GM21723 (cell line): ENCODE measurements at regions not wholly inside any gene's neighbourhood (a gene's known extent, or its start where the extent isn't known, plus 50 kb on each side); places are given as distances from the start of the nearest gene placed in this dataset.
"Not testable (repeated sequence)": the region's sequence is repeated elsewhere in the genome, so short reads cannot be mapped to it uniquely, and the experiment has no call there.

Experiments used
- ATAC-seq: cut with Tn5 transposase; IDR thresholded peaks from one replicate; pipeline ENCODE4 v1.9.1; 2021; ENCODE audit warnings: mild to moderate bottlenecking, moderate library complexity; ENCODE audit not compliant: unreplicated experiment

- ATAC-seq, result no peak
Observed at GRCh38 chr4:141340458-141340857, 119.8 kb downstream of the ZNF330 start.

GRCh38 chr4:141346144-141346543 is 125.4 kb downstream of the ZNF330 start:
- ATAC-seq, result no peak

- no peak for ATAC-seq
Observed at GRCh38 chr4:141347684-141348083, 127.0 kb downstream of the ZNF330 start.

GRCh38 chr4:141348125-141348524 is 127.4 kb downstream of the ZNF330 start:
- no peak for ATAC-seq

DNA sequence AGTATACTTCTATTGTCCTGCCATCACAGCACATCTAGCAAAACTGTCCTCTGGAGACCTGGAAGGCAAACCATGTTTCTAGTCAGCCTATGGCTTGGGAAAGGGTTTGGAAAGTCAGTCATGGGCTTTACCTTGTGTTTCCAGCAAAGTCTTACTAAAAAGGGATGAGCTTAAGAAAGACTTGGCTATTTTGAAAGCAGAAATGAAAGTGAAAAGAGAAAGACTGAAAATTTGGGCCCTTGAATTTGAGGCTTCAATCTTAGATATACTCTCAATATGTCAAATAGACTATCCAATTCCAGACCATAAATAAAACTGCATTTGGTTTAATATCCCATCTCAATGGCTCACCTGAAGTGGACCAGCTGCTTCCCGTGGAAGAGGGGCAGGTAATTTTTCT is 127.9 kb downstream of the ZNF330 start:
- no peak for ATAC-seq

GRCh38 chr4:141349236-141349635 is 128.5 kb downstream of the ZNF330 start:
- ATAC-seq, result no peak

- ATAC-seq, result no peak
Observed at GRCh38 chr4:141350122-141350905, 129.6 kb downstream of the ZNF330 start.

DNA sequence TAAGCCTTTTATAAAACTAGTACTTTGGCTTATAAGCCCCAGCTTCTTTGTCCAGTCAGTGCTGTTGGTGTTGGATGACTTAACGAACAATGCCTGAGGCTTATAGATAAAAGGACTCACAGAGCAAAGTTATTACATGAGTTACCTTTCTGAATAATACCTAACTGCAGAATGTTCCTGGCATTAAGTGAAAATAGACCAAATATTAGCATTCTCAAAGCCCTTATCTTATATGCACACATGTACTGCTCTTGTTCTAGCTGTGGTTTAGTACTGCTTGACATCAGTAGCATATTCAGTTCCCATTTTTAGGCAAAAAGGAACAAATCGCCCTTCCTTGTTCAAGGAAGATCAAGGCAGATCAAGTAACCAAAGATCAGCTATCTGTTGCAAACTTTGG is 131.6 kb downstream of the ZNF330 start:
- ATAC-seq, result no peak

GRCh38 chr4:141352909-141353525 is 132.3 kb downstream of the ZNF330 start:
- no peak for ATAC-seq

- ATAC-seq, result no peak
Observed at GRCh38 chr4:141356321-141356962, 135.7 kb downstream of the ZNF330 start.

DNA sequence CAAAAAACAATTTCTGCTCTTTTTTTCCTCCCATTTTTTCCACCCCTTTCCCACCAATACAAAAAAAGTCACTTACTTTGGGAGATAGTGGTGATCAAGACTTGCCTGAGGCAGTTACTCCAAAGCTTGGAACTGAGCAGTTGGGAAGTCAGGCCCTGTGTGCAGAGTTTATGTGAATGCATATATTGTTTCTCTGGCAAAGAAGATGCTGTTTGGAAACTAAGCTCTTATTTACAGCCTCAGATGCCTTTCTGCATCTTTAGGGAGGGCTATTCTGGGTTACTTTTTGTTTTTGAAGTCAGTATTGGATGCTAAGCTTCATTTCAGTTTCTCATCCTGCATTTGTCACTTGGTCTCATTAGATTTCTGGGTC is 136.3 kb downstream of the ZNF330 start:
- no peak for ATAC-seq

DNA sequence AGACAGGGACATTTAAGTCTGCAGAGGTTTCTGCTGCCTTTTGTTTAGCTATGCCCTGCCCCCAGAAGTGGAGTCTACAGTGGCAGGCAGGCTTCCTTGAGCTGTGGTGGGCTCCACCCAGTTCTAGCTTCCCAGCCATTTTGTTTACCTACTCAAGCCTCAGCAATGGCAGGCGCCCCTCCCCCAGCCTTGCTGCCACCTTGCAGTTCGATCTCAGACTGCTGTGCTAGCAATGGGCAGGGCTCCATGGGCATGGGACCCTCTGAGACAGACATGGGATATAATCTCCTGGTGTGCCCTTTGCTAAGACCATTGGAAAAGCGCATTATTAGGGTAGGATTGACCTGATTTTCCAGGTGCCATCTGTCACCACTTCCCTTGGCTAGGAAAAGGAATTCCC is 147.5 kb downstream of the ZNF330 start:
- ATAC-seq, result not testable (repeated sequence)

GRCh38 chr4:141371206-141371605 is 150.5 kb downstream of the ZNF330 start:
- no peak for ATAC-seq

- ATAC-seq, result no peak
Observed at GRCh38 chr4:141375855-141376254, 155.2 kb downstream of the ZNF330 start.

DNA sequence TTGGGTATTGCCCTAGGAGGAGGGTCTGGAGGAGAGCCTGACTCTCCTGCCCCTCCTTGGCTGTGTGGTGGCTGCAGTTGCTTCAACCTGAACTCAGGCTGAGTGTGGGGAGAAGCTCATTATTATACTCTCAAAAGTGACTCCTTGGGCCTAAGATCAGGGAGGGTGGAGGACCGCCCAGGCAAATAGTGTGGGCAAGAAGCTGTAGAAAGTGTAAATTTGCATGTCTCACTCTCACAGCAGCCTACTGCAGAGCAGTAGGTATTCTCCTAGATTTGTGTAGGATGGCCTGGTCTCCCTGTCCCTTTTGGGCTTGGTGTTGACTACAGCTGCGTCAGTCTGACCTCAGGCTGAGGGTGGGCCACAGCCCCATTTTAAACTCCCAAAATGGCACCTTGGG is 156.1 kb downstream of the ZNF330 start:
- peak; percentile 55 for ATAC-seq

DNA sequence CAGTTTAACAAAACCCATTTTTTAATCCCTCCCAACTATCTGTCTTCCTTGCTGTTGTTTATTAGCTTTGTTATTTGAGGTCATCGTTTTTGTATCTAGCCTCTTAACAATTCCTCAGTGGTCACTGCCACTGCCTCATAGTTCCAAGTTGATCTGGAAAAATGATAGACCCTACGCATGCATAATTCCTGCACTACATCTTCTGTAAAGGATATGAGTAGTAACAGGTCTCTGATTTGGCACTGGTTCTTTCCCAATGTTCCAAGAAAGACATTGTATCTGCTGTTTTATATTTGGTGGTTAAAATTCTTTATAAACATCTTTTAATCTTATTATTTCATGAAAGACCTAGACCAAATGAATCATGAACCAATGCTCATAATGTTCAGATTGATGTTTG is 166.6 kb downstream of the ZNF330 start:
- no peak for ATAC-seq

DNA sequence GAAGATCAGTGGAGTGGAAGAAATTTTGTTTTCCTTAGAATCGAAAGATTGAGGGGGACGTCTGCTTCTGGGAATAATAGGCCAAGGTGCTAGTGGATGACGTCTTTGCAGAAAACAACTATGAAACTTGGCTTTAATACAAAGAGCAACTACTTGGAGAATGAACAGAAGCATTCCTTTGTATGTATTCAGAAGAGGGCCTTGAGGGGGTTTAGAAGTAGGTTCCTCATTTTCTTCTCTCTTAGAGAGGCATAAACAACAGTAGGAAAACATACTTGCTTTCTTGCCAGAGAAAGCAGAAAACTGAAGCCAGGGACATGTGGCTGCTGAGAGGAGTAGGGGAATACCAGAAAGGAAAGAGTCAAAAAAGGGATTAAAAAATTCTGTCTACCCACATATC is 167.8 kb downstream of the ZNF330 start:
- no peak for ATAC-seq

- no peak for ATAC-seq
Observed at GRCh38 chr4:141389649-141390048, 169.0 kb downstream of the ZNF330 start.

GRCh38 chr4:141390571-141390970 is 169.9 kb downstream of the ZNF330 start:
- no peak for ATAC-seq

- ATAC-seq, result no peak
Observed at GRCh38 chr4:141391293-141391692, 170.6 kb downstream of the ZNF330 start.

DNA sequence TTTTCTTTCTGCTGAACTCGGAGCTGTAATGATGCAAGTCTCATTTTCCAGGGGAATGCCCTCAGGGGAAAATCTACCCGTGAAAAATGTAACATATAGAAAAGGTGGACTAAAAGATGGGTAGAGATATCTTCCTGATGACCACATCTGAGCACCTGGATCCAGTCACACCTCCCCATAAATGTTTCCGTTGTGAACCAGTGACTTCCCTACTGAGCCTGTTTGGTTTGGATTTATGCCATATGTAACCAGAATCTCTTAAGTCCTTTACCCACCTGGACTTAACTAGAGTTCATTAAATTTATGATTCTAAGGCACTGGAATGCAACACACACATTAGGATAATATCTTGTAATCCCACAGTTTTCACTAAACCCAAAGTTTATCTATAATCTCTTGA is 171.1 kb downstream of the ZNF330 start:
- no peak for ATAC-seq

GRCh38 chr4:141395246-141395830 is 174.6 kb downstream of the ZNF330 start:
- no peak for ATAC-seq
